ENCODE measurements at regions not wholly inside any gene's neighbourhood (a gene's known extent, or its start where the extent isn't known, plus 50 kb on each side); places are given as distances from the start of the nearest gene placed in this dataset.

GRCh38 chr15:39213385-39213840 is 367.5 kb upstream of the THBS1 start:
- TF ChIP-seq CTCF (IDR thresholded peaks at IDR 0.05; ENCODE audit: unreplicated experiment in 3 of 3) = no peak
- no peak overlapping the region for H3K4me3 Mint-ChIP-seq
- peaks cover 18% of the 10 kb centered on the region for H3K4me1 Mint-ChIP-seq
- peak overlapping the region; percentile 56 to 69 (median 66) for H3K27ac Mint-ChIP-seq
- peaks cover 5% of the 10 kb centered on the region for H3K27me3 Mint-ChIP-seq (ENCODE audit: low read depth)
- peaks cover 25% of the 10 kb centered on the region for H3K9me3 Mint-ChIP-seq
- H3K36me3 Mint-ChIP-seq (ENCODE audit: low read depth) = no peaks in the 10 kb centered on the region

- Mint-ChIP-seq H3K27ac (peak overlapping the region in 1 of 3 experiments; percentile 17), H3K9me3 (peaks cover 27% of the 10 kb centered on the region)
- no peak for TF ChIP-seq CTCF (IDR thresholded peaks at IDR 0.05; ENCODE audit: unreplicated experiment in 3 of 3)
These were observed 365.9 kb upstream of the THBS1 start for GRCh38 chr15:39215015-39215414.

GRCh38 chr15:39216816-39217215 is 364.1 kb upstream of the THBS1 start:
- H3K27me3 Mint-ChIP-seq (ENCODE audit: low read depth) = peaks cover 5% of the 10 kb centered on the region
- H3K4me1 Mint-ChIP-seq = peaks cover 18% of the 10 kb centered on the region
- H3K27ac Mint-ChIP-seq = no peak overlapping the region
- peaks cover 24% of the 10 kb centered on the region for H3K9me3 Mint-ChIP-seq
- TF ChIP-seq CTCF (IDR thresholded peaks at IDR 0.05; ENCODE audit: unreplicated experiment in 3 of 3) = no peak
- H3K36me3 Mint-ChIP-seq (ENCODE audit: low read depth) = no peaks in the 10 kb centered on the region
- no peak overlapping the region for H3K4me3 Mint-ChIP-seq

More at GRCh38 chr15:39215015-39215414, 365.9 kb upstream of the THBS1 start:
- Mint-ChIP-seq H3K4me3 (no peak overlapping the region), H3K27me3 (ENCODE audit: low read depth) (peaks cover 5% of the 10 kb centered on the region), H3K4me1 (peaks cover 18% of the 10 kb centered on the region), H3K36me3 (ENCODE audit: low read depth) (no peaks in the 10 kb centered on the region)

- Mint-ChIP-seq H3K27me3 (ENCODE audit: low read depth) (no peaks in the 10 kb centered on the region), H3K36me3 (ENCODE audit: low read depth) (no peaks in the 10 kb centered on the region), H3K4me1 (peaks cover 5% of the 10 kb centered on the region), H3K9me3 (peaks cover 27% of the 10 kb centered on the region), H3K4me3 (no peak overlapping the region), H3K27ac (no peak overlapping the region)
- TF ChIP-seq CTCF (IDR thresholded peaks at IDR 0.05; ENCODE audit: unreplicated experiment in 3 of 3) = no peak
These were observed 361.3 kb upstream of the THBS1 start for GRCh38 chr15:39219608-39220007.

- H3K27ac Mint-ChIP-seq = no peak overlapping the region
- no peak for TF ChIP-seq CTCF (IDR thresholded peaks at IDR 0.05; ENCODE audit: unreplicated experiment in 3 of 3)
- no peak overlapping the region for H3K4me3 Mint-ChIP-seq
- no peaks in the 10 kb centered on the region for H3K27me3 Mint-ChIP-seq (ENCODE audit: low read depth)
- peaks cover 9% of the 10 kb centered on the region for H3K9me3 Mint-ChIP-seq
- H3K36me3 Mint-ChIP-seq (ENCODE audit: low read depth) = no peaks in the 10 kb centered on the region
- H3K4me1 Mint-ChIP-seq = no peaks in the 10 kb centered on the region
These were observed 354.5 kb upstream of the THBS1 start for GRCh38 chr15:39226169-39226937.

GRCh38 chr15:39227001-39227400 is 353.9 kb upstream of the THBS1 start:
- Mint-ChIP-seq H3K27ac (no peak overlapping the region), H3K27me3 (ENCODE audit: low read depth) (no peaks in the 10 kb centered on the region), H3K36me3 (ENCODE audit: low read depth) (no peaks in the 10 kb centered on the region), H3K4me3 (no peak overlapping the region), H3K4me1 (no peaks in the 10 kb centered on the region), H3K9me3 (peaks cover 8% of the 10 kb centered on the region)
- no peak for TF ChIP-seq CTCF (IDR thresholded peaks at IDR 0.05; ENCODE audit: unreplicated experiment in 3 of 3)
